HG03469 (cell line): ENCODE measurements at regions not wholly inside any gene's neighbourhood (a gene's known extent, or its start where the extent isn't known, plus 50 kb on each side); places are given as distances from the start of the nearest gene placed in this dataset.

Source experiments
- ATAC-seq: cut with Tn5 transposase; IDR thresholded peaks from one replicate; pipeline ENCODE4 v1.9.1; 2021; ENCODE audit warnings: mild to moderate bottlenecking, moderate library complexity, moderate number of reproducible peaks; ENCODE audit not compliant: unreplicated experiment

DNA sequence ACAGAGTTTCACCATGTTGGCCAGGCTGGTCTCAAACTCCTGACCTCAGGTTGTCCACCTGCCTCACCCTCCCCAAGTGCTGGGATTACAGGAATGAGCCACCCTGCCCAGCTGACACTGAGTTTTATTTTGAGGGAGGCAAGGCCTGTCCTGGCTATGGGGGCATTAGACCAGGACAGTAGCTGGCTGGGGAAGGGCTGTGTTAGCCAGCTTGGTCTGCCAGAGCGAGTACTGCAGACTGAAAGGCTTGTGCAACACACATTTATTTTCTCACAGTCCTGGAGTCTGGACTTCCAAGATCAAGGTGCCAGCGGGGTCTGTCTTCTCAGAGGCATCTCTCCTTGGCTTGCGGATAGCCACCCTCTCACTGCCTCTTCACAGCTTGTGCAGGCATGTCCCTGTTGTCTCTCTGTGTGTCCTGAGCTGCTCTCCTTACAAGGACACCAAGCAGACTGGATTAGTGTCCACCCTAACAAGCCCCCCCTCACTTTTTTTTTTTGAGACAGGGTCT is 59.4 kb upstream of the HAAO start:
- no peak for ATAC-seq

- ATAC-seq, result no peak
These were observed 58.8 kb upstream of the HAAO start for GRCh38 chr2:42851186-42851585.

GRCh38 chr2:42850016-42850805 is 57.8 kb upstream of the HAAO start:
- no peak for ATAC-seq

GRCh38 chr2:42849311-42849710 is 56.9 kb upstream of the HAAO start:
- ATAC-seq, result no peak

DNA sequence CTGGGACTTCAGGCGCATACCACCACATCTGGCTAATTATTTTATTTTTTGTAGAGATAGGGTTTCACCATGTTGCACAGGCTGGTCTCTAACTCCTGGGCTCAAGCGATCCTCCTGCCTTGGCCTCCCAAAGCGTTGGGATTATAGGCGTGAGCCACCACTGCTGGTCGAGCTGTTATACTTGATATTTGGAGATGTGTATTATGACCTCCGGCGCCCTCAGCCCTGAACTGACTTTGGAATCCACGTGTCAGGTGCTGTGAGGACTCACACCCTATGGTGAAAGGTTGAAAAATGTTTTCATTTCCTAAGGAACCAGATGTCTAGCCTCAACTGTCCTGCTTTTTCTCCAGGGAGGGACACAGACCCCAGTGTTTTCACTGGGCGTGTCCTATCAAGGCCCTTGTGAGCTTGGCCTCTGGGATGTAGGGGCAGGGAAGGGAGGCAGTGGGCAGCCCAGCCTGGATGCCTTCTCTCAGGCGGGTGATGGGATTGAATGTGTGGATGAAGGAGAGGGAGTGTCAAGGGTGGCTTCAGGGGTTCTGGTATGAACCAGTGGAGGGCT is 56.4 kb upstream of the HAAO start:
- no peak for ATAC-seq

- ATAC-seq, result no peak
These were observed 55.9 kb upstream of the HAAO start for GRCh38 chr2:42848265-42848664.

DNA sequence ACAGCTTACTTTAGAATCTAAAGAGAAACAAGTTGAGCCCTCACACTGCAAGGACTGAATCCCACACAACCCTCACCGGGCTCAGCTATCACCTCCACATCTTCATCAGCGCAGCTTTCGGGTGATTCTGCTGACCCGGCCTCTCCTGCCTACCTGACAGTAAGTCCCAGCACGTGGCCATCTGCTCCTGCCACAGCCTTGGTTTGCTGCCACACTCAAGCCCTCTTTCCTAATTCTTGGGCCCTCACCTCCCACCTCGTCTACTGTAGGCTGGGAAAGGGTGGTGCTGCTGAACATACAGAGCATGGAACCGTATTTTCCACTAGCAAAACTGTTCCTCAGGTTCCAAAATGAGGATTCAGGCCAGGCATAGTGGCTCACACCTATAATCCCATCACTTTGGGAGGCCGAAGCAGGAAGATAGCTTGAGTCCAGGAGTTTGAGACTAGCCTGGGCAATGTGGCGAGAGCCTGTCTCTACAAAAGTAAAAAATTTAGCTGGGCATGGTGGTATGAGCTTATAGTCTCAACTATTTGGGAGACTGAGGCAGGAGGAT is 55.3 kb upstream of the HAAO start:
- ATAC-seq, result no peak

DNA sequence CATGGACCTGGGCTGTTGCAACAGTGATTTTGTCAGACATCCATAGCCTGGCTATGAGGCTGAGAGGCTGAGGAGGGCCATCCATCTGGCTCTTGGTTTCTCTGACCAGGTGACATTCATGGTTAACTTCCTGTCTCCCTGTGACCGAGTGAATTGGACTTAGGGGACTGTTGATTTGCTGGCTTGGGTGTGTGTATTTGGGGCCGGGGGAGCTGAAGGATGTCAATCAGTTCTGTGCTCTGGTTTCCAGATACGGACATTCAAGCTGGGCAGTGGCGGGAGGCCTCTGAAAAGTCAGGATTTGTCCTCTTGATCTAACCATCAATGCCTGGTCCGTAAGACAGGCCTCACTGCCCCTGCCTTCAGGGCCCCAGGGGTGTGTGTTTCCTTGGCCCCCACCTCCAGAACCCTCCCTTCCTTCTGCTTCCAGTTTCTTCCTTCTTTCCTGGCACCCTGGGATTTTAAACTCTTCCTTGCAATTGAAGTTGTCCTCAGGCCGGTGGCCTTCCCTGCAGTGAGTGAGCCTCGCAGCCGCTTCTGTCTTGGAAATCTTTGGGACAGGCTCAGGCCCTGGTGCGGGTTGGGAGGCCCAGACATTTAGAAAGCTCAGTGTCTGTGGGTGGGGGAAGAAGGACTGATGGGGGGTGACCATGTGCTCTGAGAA is 54.7 kb upstream of the HAAO start:
- no peak for ATAC-seq

- ATAC-seq, result no peak
These were observed 53.6 kb upstream of the HAAO start for GRCh38 chr2:42846026-42846425.

DNA sequence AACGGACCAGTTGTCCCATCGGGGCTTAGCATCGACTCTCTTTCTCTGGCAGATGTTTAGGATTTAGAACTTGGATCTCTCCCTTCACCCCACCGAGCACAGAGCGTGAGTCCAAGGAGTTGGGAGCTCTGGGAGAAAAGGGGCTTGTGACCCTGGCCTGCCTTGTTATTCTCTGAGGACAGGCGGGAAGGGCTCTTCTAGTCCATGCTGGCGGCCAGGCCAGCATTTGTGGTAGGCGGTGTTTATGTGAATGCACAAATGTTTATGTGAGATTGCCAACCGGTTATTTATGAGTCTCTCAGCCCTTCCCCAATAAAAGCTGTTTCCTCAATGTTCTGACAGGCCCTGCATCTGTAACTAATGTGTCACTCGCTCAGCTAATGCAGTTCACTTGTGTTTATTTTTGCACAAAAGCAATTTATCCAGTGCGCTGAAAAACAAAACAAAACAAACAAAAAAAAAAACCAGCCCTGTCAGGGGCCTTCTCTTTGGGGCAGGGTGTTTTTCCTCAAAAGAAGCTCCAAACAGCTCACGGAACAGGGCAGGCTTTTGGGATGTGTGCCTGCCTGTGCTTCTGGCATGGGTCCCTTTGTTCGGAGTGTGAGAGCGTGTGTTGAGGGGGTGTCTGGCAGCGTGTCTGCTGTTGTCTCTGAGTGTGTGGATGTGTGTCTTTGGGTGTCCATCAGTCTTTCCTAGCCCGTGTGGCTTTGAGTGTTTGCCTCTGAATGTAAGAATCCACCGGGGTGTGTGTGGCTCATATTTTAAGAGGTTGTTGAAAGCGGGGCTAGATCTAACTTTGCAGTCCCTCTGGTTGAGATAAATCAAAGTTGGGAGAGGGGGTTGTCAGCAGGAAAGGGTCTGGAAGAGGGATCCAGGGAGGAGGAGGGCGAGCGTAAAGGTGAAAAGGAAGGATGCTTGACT is 52.8 kb upstream of the HAAO start:
- ATAC-seq, result no peak

DNA sequence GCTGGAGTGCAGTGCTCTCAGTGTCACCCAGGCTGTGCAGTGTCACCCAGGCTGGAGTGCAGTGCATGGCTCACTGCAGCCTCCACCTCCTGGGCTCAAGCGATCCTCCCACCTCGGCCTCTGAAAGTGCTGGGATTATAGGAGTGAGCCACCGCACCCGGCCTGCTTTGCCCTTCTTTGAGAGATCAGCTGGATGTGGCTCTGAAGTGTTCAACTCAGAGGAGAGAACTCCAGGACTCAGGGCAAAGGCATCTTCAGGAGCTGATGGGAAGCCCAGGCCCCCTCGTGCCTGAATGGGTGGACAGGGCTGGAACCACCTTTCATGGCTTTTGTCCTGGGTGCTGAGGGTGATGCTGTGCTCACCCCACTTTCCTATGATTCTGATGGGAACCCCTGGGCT is 52.0 kb upstream of the HAAO start:
- no peak for ATAC-seq

DNA sequence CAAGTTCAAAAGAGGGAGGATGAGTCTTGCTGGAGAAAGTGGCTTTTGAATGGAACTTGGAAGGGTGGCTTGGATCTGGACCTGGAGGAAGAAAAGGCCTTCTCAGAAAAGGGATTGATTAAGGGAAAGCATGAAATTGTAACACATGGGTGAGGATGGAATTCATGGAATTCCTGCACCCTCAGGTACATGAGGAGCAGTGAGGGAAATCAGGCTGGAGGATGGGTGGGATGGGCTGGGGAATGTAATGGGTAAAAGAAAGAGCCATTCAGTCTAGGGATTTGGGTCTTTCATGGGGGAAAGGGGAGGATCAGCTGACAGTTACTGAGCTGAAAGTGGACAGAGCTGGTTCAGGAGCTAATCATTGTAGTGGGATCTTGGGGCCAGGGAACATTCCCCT is 51.2 kb upstream of the HAAO start:
- no peak for ATAC-seq

- no peak for ATAC-seq
These were observed 50.7 kb upstream of the HAAO start for GRCh38 chr2:42843131-42843530.

DNA sequence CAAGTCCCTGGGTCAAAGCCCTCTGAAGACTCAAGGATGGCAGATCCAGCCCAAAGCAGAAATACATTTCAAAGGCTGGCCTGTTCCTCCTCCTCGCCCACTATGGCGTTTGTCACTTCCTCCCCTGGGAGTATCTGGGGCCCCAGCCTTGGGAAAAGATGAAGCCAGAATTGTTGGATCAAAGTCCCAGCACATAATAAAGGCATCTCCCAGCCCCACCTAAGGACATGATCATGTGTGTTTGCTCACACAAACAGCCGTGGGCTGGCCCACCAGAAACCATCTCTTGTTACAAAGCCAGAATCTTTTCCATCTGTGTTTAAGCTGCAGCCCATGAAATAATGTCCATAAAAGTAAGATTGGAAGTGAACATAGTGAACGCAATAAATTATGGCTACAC is 50.1 kb upstream of the HAAO start:
- no peak for ATAC-seq
